OCI-LY1 (cell line): ENCODE measurements at regions not wholly inside any gene's neighbourhood (a gene's known extent, or its start where the extent isn't known, plus 50 kb on each side); places are given as distances from the start of the nearest gene placed in this dataset.

ENCODE experiments used
- H2AFZ ChIP-seq: fragments of 200-600 bp; sonication (generic), shearing (Covaris generic); 2 replicates; pipeline ENCODE4 v1.6.0; 2014; ENCODE audit warnings: antibody characterized with exemption, mild to moderate bottlenecking, low read length
- H3F3A ChIP-seq: fragments of 200-600 bp; sonication (generic), shearing (Covaris generic); 2 replicates; pipeline ENCODE4 v1.6.0; 2014; ENCODE audit warnings: mild to moderate bottlenecking, antibody characterized with exemption, low read length, moderate library complexity; ENCODE audit not compliant: insufficient read depth
- H3K27ac ChIP-seq: fragments of 200-600 bp; sonication (generic); 2 replicates; pipeline ENCODE4 v1.5.1; 2014; ENCODE audit warnings: low read length, mixed run types, mild to moderate bottlenecking, low read depth; ENCODE audit not compliant: poor library complexity, severe bottlenecking
- H3K27me3 ChIP-seq: fragments of 200-600 bp; sonication (generic); 2 replicates; pipeline ENCODE4 v1.6.0; 2014; ENCODE audit warnings: antibody characterized with exemption, mild to moderate bottlenecking, low read length, moderate library complexity; ENCODE audit not compliant: insufficient read depth
- H3K36me3 ChIP-seq: fragments of 200-600 bp; sonication (generic); 2 replicates; pipeline ENCODE4 v1.6.1; 2014; ENCODE audit warnings: mild to moderate bottlenecking, antibody characterized with exemption, low read length, moderate library complexity, mixed read lengths; ENCODE audit not compliant: insufficient read depth
- H3K4me1 ChIP-seq: fragments of 200-600 bp; sonication (generic); 2 replicates; pipeline ENCODE4 v1.5.1; 2014; ENCODE audit warnings: mild to moderate bottlenecking, low read length, moderate library complexity; ENCODE audit not compliant: insufficient read depth, severe bottlenecking
- H3K4me2 ChIP-seq: fragments of 200-600 bp; sonication (generic), shearing (Covaris generic); 2 replicates; pipeline ENCODE4 v1.6.1; 2014; ENCODE audit warnings: low read length
- H3K4me3 ChIP-seq: fragments of 200-600 bp; sonication (generic); 2 replicates; pipeline ENCODE4 v1.5.1; 2014; ENCODE audit warnings: low read length, low read depth, mild to moderate bottlenecking, mixed read lengths; ENCODE audit not compliant: poor library complexity, severe bottlenecking
- H3K79me2 ChIP-seq: fragments of 200-600 bp; shearing (Covaris generic); 2 replicates; pipeline ENCODE4 v1.6.1; 2016; ENCODE audit warnings: mixed run types, low read length, mixed read lengths; ENCODE audit not compliant: insufficient read depth
- H3K9ac ChIP-seq: fragments of 200-600 bp; sonication (generic), shearing (Covaris generic); 2 replicates; pipeline ENCODE4 v1.6.1; 2014; ENCODE audit warnings: mild to moderate bottlenecking, low read length, mixed read lengths
- H3K9me2 ChIP-seq: fragments of 200-600 bp; sonication (generic), shearing (Covaris generic); 2 replicates; pipeline ENCODE4 v1.6.1; 2014; ENCODE audit warnings: low read depth, mild to moderate bottlenecking, low read length, mixed read lengths
- H3K9me3 ChIP-seq: fragments of 200-600 bp; shearing (Covaris generic); 2 replicates; pipeline ENCODE4 v1.6.1; 2014; ENCODE audit warnings: low read length, mixed read lengths
- H4K20me1 ChIP-seq: fragments of 200-600 bp; sonication (generic), shearing (Covaris generic); 2 replicates; pipeline ENCODE4 v1.6.0; 2016; ENCODE audit warnings: mild to moderate bottlenecking, low read length; ENCODE audit not compliant: insufficient read depth
- EZH2 ChIP-seq: fragments of 200-600 bp; sonication (generic), shearing (Covaris generic); IDR thresholded peaks from 2 replicates; pipeline ENCODE4 v1.8.0; 2017; ENCODE audit warnings: borderline replicate concordance, mixed run types, mild to moderate bottlenecking, antibody characterized with exemption, low read length, moderate library complexity, mixed read lengths
- TF ChIP-seq, protein P1 (sequence below): fragments of 200-600 bp; sonication (generic), shearing (Covaris generic); IDR thresholded peaks from 2 replicates; pipeline ENCODE4 v1.5.1; 2017; ENCODE audit warnings: mild to moderate bottlenecking, antibody characterized with exemption, low read length, moderate library complexity, mixed read lengths

GRCh38 chr19:28334419-28334818, 878.5 kb downstream of the UQCRFS1 start:
- Histone ChIP-seq H4K20me1 (no peaks in the 10 kb centered on the region), H3K79me2 (no peaks in the 10 kb centered on the region)
- no peak for TF ChIP-seq EZH2
- TF ChIP-seq, protein P1, sequence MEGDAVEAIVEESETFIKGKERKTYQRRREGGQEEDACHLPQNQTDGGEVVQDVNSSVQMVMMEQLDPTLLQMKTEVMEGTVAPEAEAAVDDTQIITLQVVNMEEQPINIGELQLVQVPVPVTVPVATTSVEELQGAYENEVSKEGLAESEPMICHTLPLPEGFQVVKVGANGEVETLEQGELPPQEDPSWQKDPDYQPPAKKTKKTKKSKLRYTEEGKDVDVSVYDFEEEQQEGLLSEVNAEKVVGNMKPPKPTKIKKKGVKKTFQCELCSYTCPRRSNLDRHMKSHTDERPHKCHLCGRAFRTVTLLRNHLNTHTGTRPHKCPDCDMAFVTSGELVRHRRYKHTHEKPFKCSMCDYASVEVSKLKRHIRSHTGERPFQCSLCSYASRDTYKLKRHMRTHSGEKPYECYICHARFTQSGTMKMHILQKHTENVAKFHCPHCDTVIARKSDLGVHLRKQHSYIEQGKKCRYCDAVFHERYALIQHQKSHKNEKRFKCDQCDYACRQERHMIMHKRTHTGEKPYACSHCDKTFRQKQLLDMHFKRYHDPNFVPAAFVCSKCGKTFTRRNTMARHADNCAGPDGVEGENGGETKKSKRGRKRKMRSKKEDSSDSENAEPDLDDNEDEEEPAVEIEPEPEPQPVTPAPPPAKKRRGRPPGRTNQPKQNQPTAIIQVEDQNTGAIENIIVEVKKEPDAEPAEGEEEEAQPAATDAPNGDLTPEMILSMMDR, result no peak

DNA sequence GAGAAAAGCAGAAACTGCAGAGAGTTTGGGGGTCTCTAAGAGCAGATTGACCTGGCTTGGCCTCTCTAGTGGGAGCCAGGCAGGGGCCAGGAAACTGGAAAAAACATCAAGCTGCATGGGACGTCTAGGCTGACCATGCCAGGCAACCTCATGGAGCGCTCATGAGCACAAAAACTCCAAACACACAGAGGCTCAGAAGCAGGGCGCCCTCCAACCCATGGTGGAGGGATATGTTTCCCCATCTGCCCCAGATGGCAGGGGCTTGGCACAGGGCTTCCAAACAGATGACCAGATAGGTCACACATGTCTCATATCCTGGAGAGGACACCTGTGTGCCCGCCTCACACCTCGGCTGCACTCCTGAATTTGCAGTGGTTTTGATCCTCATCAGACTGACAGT, 879.0 kb downstream of the UQCRFS1 start:
- no peak overlapping the region for H3K27ac ChIP-seq
- no peak overlapping the region for H2AFZ ChIP-seq
- H3K9me3 ChIP-seq, result peaks cover 2% of the 10 kb centered on the region; the same call in 1 of the 2 replicates
- no peaks in the 10 kb centered on the region for H3K36me3 ChIP-seq
- TF ChIP-seq, protein P1, result no peak
- no peak for TF ChIP-seq EZH2
- H3K9ac ChIP-seq, result no peak overlapping the region
- H3K4me3 ChIP-seq, result no peak overlapping the region
- no peak overlapping the region for H3K4me2 ChIP-seq
- H3K4me1 ChIP-seq, result no peaks in the 10 kb centered on the region
- no peaks in the 10 kb centered on the region for H3K27me3 ChIP-seq
- H3K79me2 ChIP-seq, result no peaks in the 10 kb centered on the region
- H3K9me2 ChIP-seq, result no peaks in the 10 kb centered on the region
- H4K20me1 ChIP-seq, result no peaks in the 10 kb centered on the region
- H3F3A ChIP-seq, result no peaks in the 10 kb centered on the region

More at GRCh38 chr19:28334419-28334818, 878.5 kb downstream of the UQCRFS1 start:
- Histone ChIP-seq H3K9me2 (no peaks in the 10 kb centered on the region), H3K27ac (no peak overlapping the region), H3K27me3 (no peaks in the 10 kb centered on the region), H3K9me3 (peaks cover 7% of the 10 kb centered on the region; the same call in 1 of the 2 replicates), H3K4me1 (no peaks in the 10 kb centered on the region), H3F3A (no peaks in the 10 kb centered on the region), H3K9ac (no peak overlapping the region), H2AFZ (no peak overlapping the region), H3K36me3 (no peaks in the 10 kb centered on the region), H3K4me3 (no peak overlapping the region), H3K4me2 (no peak overlapping the region)

DNA sequence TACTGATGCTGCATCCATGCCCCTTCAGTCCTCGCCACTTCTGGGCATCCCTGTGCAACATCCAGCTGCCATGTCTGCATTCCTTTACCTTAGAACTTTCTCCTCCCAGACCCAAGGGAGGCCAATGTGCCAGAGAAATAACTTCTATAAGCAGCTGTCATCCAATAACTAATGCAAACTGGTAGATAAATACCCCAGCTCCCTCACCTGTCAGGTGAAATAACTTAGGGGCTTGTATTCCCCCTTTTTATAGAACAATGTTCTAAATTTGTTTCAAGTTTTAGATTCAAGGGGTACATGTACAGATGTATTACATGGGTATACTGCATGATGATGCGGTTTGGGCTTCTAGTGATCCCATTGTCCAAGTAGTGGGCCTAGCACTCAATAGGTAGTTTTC, 880.1 kb downstream of the UQCRFS1 start:
- H3K36me3 ChIP-seq, result no peaks in the 10 kb centered on the region
- H3K9me2 ChIP-seq, result no peaks in the 10 kb centered on the region
- no peak for TF ChIP-seq EZH2
- TF ChIP-seq, protein P1, result no peak
- H4K20me1 ChIP-seq, result no peaks in the 10 kb centered on the region
- no peaks in the 10 kb centered on the region for H3K79me2 ChIP-seq
- H2AFZ ChIP-seq, result no peak overlapping the region
- H3K27ac ChIP-seq, result no peak overlapping the region
- no peaks in the 10 kb centered on the region for H3K27me3 ChIP-seq
- no peaks in the 10 kb centered on the region for H3K4me1 ChIP-seq
- 0 out of 2 replicates have a peak, but pooled peaks cover 2% of the 10 kb centered on the region for H3K9me3 ChIP-seq
- H3F3A ChIP-seq, result no peaks in the 10 kb centered on the region
- no peak overlapping the region for H3K4me2 ChIP-seq
- no peak overlapping the region for H3K9ac ChIP-seq
- no peak overlapping the region for H3K4me3 ChIP-seq
